EH (cell line): ENCODE measurements at regions not wholly inside any gene's neighbourhood (a gene's known extent, or its start where the extent isn't known, plus 50 kb on each side); places are given as distances from the start of the nearest gene placed in this dataset.
"Not testable (repeated sequence)": the region's sequence is repeated elsewhere in the genome, so short reads cannot be mapped to it uniquely, and the experiment has no call there.

Source experiments
- DNase-seq: peaks from one replicate; pipeline ENCODE4 v3.0.0-alpha.2; 2015; ENCODE audit warnings: low read depth

- DNase-seq, result no peak
Observed at GRCh38 chr4:111399623-111400022, 745.6 kb upstream of the FAM241A start.

GRCh38 chr4:111400741-111401140 is 744.5 kb upstream of the FAM241A start:
- DNase-seq, result peak; percentile 65

GRCh38 chr4:111404673-111405072 is 740.6 kb upstream of the FAM241A start:
- no peak for DNase-seq

- no peak for DNase-seq
Observed at GRCh38 chr4:111405989-111406388, 739.3 kb upstream of the FAM241A start.

- DNase-seq, result peak; percentile 5
Observed at GRCh38 chr4:111410571-111410970, 734.7 kb upstream of the FAM241A start.

GRCh38 chr4:111417521-111417920 is 727.7 kb upstream of the FAM241A start:
- DNase-seq, result no peak

- DNase-seq, result peak; percentile 6
Observed at GRCh38 chr4:111433441-111433840, 711.8 kb upstream of the FAM241A start.

- no peak for DNase-seq
Observed at GRCh38 chr4:111434586-111434985, 710.7 kb upstream of the FAM241A start.

- DNase-seq, result no peak
Observed at GRCh38 chr4:111435986-111436744, 709.1 kb upstream of the FAM241A start.

GRCh38 chr4:111441687-111442086 is 703.6 kb upstream of the FAM241A start:
- DNase-seq, result no peak

- not testable (repeated sequence) for DNase-seq
Observed at GRCh38 chr4:111444836-111445235, 700.4 kb upstream of the FAM241A start.

- DNase-seq, result no peak
Observed at GRCh38 chr4:111449657-111450056, 695.6 kb upstream of the FAM241A start.

GRCh38 chr4:111450867-111451266 is 694.4 kb upstream of the FAM241A start:
- peak; percentile 17 for DNase-seq

GRCh38 chr4:111453216-111453615 is 692.0 kb upstream of the FAM241A start:
- no peak for DNase-seq

GRCh38 chr4:111454961-111455360 is 690.3 kb upstream of the FAM241A start:
- DNase-seq, result peak; percentile 24

GRCh38 chr4:111464251-111465045 is 680.8 kb upstream of the FAM241A start:
- DNase-seq, result peak; percentile 66

- DNase-seq, result peak; percentile 44
Observed at GRCh38 chr4:111466811-111467604, 678.2 kb upstream of the FAM241A start.

GRCh38 chr4:111475001-111475400 is 670.3 kb upstream of the FAM241A start:
- peak; percentile 50 for DNase-seq

GRCh38 chr4:111475666-111476065 is 669.6 kb upstream of the FAM241A start:
- DNase-seq, result no peak

GRCh38 chr4:111480510-111480909 is 664.7 kb upstream of the FAM241A start:
- DNase-seq, result no peak

- no peak for DNase-seq
Observed at GRCh38 chr4:111483375-111484169, 661.7 kb upstream of the FAM241A start.

GRCh38 chr4:111492496-111492895 is 652.8 kb upstream of the FAM241A start:
- no peak for DNase-seq
